ENCODE measurements at regions not wholly inside any gene's neighbourhood (a gene's known extent, or its start where the extent isn't known, plus 50 kb on each side); places are given as distances from the start of the nearest gene placed in this dataset.

- no peak overlapping the region for H3K27ac Mint-ChIP-seq
- no peak overlapping the region for H3K4me3 Mint-ChIP-seq
- ChIA-PET POLR2A (no interaction called here), CTCF (interaction anchor here (0.7 kb wide), 1 partner anchor 105 kb away, joined by 4 read pairs; no protein-coding TSS in a partner anchor)
- Histone ChIP-seq H3K4me3 (ENCODE audit: low read length) (no peak overlapping the region), H3K36me3 (ENCODE audit: insufficient read depth, low read length) (no peaks in the 10 kb centered on the region), H3K27ac (ENCODE audit: low read depth in 1 of 2, low read length in 2 of 2) (no peak overlapping the region), H3K9me3 (ENCODE audit: control insufficient read depth in 1 of 2, insufficient read depth in 1 of 2, low read length in 2 of 2) (no peaks in the 10 kb centered on the region), H3K27me3 (ENCODE audit: control insufficient read depth in 1 of 2, insufficient read depth in 2 of 2, low read length in 2 of 2) (no peaks in the 10 kb centered on the region), H3K4me1 (ENCODE audit: insufficient read depth, low read length) (no peaks in the 10 kb centered on the region)
- no peaks in the 10 kb centered on the region for H3K9me3 Mint-ChIP-seq
- ATAC-seq (ENCODE audit: poor library complexity): no peak
- TF ChIP-seq CTCF (IDR thresholded peaks at IDR 0.05): no peak
- H3K36me3 Mint-ChIP-seq (ENCODE audit: low read depth): no peaks in the 10 kb centered on the region
- intact Hi-C loops (cut with DNase I, micrococcal nuclease): no loop called here
- H3K4me1 Mint-ChIP-seq (ENCODE audit: low read depth): peaks cover 4% of the 10 kb centered on the region
- DNase-seq: no peak
- H3K27me3 Mint-ChIP-seq: no peaks in the 10 kb centered on the region
Measured at GRCh38 chr5:115381911-115382662, 85.6 kb upstream of the CCDC112 start.

- intact Hi-C loops (cut with DNase I, micrococcal nuclease): no loop called here
Measured at GRCh38 chr5:115379622-115380344, 83.3 kb upstream of the CCDC112 start.

GRCh38 chr5:115378754-115379153, 82.3 kb upstream of the CCDC112 start:
- DNase-seq (no peak), ATAC-seq (ENCODE audit: poor library complexity) (no peak)
- Mint-ChIP-seq H3K27me3 (no peaks in the 10 kb centered on the region), H3K9me3 (no peaks in the 10 kb centered on the region), H3K4me1 (ENCODE audit: low read depth) (peaks cover 4% of the 10 kb centered on the region), H3K27ac (no peak overlapping the region), H3K4me3 (no peak overlapping the region), H3K36me3 (ENCODE audit: low read depth) (no peaks in the 10 kb centered on the region)
- CTCF ChIA-PET: no interaction called here
- Histone ChIP-seq H3K36me3 (ENCODE audit: insufficient read depth, low read length) (no peaks in the 10 kb centered on the region), H3K4me1 (ENCODE audit: insufficient read depth, low read length) (no peaks in the 10 kb centered on the region), H3K27ac (ENCODE audit: low read depth in 1 of 2, low read length in 2 of 2) (no peak overlapping the region), H3K9me3 (ENCODE audit: control insufficient read depth in 1 of 2, insufficient read depth in 1 of 2, low read length in 2 of 2) (no peaks in the 10 kb centered on the region), H3K27me3 (ENCODE audit: control insufficient read depth in 1 of 2, insufficient read depth in 2 of 2, low read length in 2 of 2) (no peaks in the 10 kb centered on the region), H3K4me3 (ENCODE audit: low read length) (no peak overlapping the region)
- no peak for TF ChIP-seq CTCF (IDR thresholded peaks at IDR 0.05)
- intact Hi-C loops (cut with DNase I, micrococcal nuclease): no loop called here
- POLR2A ChIA-PET: interaction anchor here (0.7 to 1.0 kb wide), 2 partner anchors 195 to 794 kb away, joined by 3 read pairs; no protein-coding TSS in a partner anchor

More at GRCh38 chr5:115379622-115380344, 83.3 kb upstream of the CCDC112 start:
- Mint-ChIP-seq H3K4me1 (ENCODE audit: low read depth) (peaks cover 4% of the 10 kb centered on the region), H3K9me3 (no peaks in the 10 kb centered on the region), H3K27me3 (no peaks in the 10 kb centered on the region), H3K36me3 (ENCODE audit: low read depth) (no peaks in the 10 kb centered on the region), H3K27ac (no peak overlapping the region), H3K4me3 (no peak overlapping the region)
- Histone ChIP-seq H3K4me3 (ENCODE audit: low read length) (no peak overlapping the region), H3K9me3 (ENCODE audit: control insufficient read depth in 1 of 2, insufficient read depth in 1 of 2, low read length in 2 of 2) (no peaks in the 10 kb centered on the region), H3K4me1 (ENCODE audit: insufficient read depth, low read length) (no peaks in the 10 kb centered on the region), H3K36me3 (ENCODE audit: insufficient read depth, low read length) (no peaks in the 10 kb centered on the region), H3K27me3 (ENCODE audit: control insufficient read depth in 1 of 2, insufficient read depth in 2 of 2, low read length in 2 of 2) (no peaks in the 10 kb centered on the region), H3K27ac (ENCODE audit: low read depth in 1 of 2, low read length in 2 of 2) (no peak overlapping the region)
- DNase-seq: peak in 1 of 14 experiments; percentile 21
- no peak for TF ChIP-seq CTCF (IDR thresholded peaks at IDR 0.05)
- ATAC-seq (ENCODE audit: poor library complexity): peak; percentile 41
- ChIA-PET CTCF (no interaction called here), POLR2A (interaction anchor here (0.7 to 1.2 kb wide), 2 partner anchors 9 to 795 kb away, joined by 3 read pairs; no protein-coding TSS in a partner anchor)
